NOMO-1 treated with DMSO at 0.1 percent for 48 hours (cell line): ENCODE measurements at regions not wholly inside any gene's neighbourhood (a gene's known extent, or its start where the extent isn't known, plus 50 kb on each side); places are given as distances from the start of the nearest gene placed in this dataset.

Experiments used
- DNase-seq: peaks from one replicate; lab custom pipeline; 2025; ENCODE audit not compliant: unreplicated experiment; lab: John Stamatoyannopoulos, UW

GRCh38 chr5:43941806-43942205, 338.8 kb downstream of the NNT start:
- DNase-seq = no peak

GRCh38 chr5:43940562-43940961, 337.6 kb downstream of the NNT start:
- no peak for DNase-seq

- no peak for DNase-seq
These were observed 323.9 kb downstream of the NNT start for GRCh38 chr5:43926923-43927322.

GRCh38 chr5:43920422-43920821, 317.4 kb downstream of the NNT start:
- DNase-seq = no peak

- no peak for DNase-seq
These were observed 314.9 kb downstream of the NNT start for GRCh38 chr5:43917925-43918324.

- no peak for DNase-seq
These were observed 300.1 kb downstream of the NNT start for GRCh38 chr5:43903129-43903528.

- DNase-seq = no peak
These were observed 298.0 kb downstream of the NNT start for GRCh38 chr5:43900974-43901373.

GRCh38 chr5:43895876-43896275, 292.9 kb downstream of the NNT start:
- DNase-seq = no peak

- DNase-seq = no peak
These were observed 291.1 kb downstream of the NNT start for GRCh38 chr5:43893951-43894684.

GRCh38 chr5:43891112-43891511, 288.1 kb downstream of the NNT start:
- DNase-seq = no peak

GRCh38 chr5:43889233-43889632, 286.3 kb downstream of the NNT start:
- no peak for DNase-seq

- DNase-seq = no peak
These were observed 272.8 kb downstream of the NNT start for GRCh38 chr5:43875741-43876140.

- no peak for DNase-seq
These were observed 271.8 kb downstream of the NNT start for GRCh38 chr5:43874772-43875171.

GRCh38 chr5:43873791-43874190, 270.8 kb downstream of the NNT start:
- DNase-seq = no peak

- no peak for DNase-seq
These were observed 256.3 kb downstream of the NNT start for GRCh38 chr5:43859309-43859708.

GRCh38 chr5:43855452-43855851, 252.5 kb downstream of the NNT start:
- no peak for DNase-seq

- no peak for DNase-seq
These were observed 251.8 kb downstream of the NNT start for GRCh38 chr5:43854697-43855292.

GRCh38 chr5:43852279-43852678, 249.3 kb downstream of the NNT start:
- DNase-seq = no peak

- no peak for DNase-seq
These were observed 248.8 kb downstream of the NNT start for GRCh38 chr5:43851741-43852140.

GRCh38 chr5:43840424-43841125, 237.6 kb downstream of the NNT start:
- DNase-seq = no peak

- no peak for DNase-seq
These were observed 236.2 kb downstream of the NNT start for GRCh38 chr5:43839218-43839617.

GRCh38 chr5:43837996-43838395, 235.0 kb downstream of the NNT start:
- no peak for DNase-seq
